ENCODE measurements at regions not wholly inside any gene's neighbourhood (a gene's known extent, or its start where the extent isn't known, plus 50 kb on each side); places are given as distances from the start of the nearest gene placed in this dataset.
A peak's percentile ranks its signal among the peaks of the same experiment; 100 is the strongest.
"Not testable (repeated sequence)": the region's sequence is repeated elsewhere in the genome, so short reads cannot be mapped to it uniquely, and the experiment has no call there.

GRCh38 chr6:139470997-139471396, 96.5 kb upstream of the CITED2 start:
- DNase-seq (ENCODE audit: low spot score) = no peak

DNA sequence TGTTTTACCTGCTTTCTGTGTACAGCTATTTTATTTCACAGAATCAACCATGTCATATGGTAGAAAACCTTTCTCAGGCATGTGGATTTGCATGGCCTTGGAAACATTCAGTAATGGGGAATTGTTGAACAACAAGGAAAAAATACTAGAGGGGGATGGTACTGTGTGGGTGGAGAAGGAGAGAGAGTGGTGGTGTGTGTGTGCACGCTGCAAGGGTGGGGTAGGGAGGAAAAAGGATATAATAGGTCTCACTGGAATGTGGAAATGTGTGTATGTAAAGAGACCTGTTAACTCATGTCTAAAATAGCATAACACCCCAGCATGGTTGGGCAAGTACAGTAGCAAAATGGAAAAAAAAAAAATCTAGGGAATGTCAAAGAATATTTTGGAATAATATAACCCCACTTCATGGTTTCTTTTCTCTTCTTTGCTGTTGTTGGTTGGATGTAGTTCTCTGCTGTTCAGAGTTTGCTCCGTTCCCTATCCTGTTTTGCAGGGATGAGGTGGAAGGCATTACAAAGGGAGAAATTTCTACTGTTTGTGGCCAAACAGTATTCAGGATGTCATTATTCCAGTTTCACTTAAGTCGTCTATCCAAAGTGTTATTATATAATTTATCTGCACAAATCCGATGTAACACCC, 93.9 kb upstream of the CITED2 start:
- DNase-seq (ENCODE audit: low spot score) = no peak

DNA sequence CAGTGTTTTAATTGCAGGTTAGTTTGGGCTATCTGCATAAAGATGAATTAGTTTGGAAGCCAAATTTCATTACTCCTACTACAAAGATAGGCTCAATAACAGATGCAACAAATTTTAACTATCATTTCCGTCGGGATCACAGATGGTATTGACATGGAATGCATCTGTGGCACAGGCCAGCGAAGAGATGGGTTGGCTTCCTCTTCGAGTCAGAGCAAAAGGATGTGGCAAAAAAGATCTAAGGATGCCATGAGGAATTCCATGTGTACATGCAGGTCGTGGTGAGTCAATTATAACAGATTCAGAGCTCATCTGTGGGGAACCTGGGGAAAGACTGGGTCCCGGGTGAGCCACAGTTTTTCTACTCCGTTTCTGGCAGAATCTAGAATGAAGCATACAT, 83.0 kb upstream of the CITED2 start:
- no peak for DNase-seq (ENCODE audit: low spot score)

DNA sequence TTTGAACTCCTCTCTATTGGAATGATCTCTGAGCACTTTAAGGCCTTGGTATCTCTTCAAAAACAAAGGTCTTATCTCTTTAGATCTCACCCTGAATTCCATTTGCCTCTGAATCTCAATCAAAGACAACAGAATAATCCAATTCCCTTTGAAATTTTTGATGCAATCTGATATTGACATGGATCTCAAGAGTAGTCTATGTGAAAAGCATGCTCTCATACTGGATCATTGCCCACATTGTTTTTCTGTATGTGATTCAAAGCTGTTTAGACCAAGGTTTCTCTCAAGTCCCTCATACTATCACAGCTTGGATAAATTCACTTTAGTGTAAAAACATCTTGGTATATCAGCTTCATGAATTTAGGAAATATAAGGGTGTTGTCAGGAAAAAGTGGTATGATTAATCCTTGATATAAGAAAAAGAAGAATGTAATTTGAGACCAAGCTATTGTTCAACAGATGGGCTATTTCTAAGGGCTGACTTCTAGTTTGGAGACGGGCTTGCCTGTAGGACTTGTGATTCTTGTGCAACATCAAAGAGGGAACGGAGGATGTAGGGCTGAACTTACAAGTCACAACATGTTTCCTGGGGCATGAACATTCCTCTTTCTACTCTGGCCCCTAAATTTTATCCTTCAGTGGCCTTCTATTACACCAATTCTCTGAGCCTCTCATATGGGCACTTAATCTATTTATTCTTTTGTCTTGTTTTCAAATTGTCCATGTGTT, 77.9 kb upstream of the CITED2 start:
- no peak for DNase-seq (ENCODE audit: low spot score)

- no peak for DNase-seq (ENCODE audit: low spot score)
Measured at GRCh38 chr6:139449611-139450000, 75.2 kb upstream of the CITED2 start.

DNA sequence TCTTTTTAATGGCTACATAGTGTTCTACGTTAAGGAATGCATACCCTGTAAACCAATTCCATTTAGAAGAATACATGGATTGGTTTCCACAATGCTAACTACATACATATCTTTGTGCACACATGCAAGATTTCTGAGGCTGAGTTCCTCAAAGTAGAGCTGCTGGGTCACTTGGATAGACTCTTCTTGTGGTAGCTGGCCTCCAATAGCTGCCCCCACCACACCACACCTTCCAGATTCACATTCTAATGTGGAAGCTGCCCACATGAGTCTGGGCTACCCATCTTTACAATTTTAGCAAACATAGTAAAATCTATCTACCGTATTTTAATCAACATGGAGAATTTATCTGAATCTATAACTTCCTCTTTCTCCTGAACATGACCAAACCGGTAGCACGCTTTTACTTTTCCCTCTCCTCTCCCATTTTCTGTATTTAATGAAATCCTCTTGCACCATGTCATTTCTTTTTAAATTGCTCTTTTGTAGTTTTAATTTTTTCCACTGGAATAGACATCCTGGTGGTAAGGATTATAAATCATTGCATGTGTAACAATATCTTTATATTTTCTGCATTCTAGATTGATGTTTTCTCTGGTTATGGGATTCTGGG, 74.7 kb upstream of the CITED2 start:
- no peak for DNase-seq (ENCODE audit: low spot score)

GRCh38 chr6:139448051-139448649, 73.7 kb upstream of the CITED2 start:
- peak; percentile 25 for DNase-seq (ENCODE audit: low spot score)

DNA sequence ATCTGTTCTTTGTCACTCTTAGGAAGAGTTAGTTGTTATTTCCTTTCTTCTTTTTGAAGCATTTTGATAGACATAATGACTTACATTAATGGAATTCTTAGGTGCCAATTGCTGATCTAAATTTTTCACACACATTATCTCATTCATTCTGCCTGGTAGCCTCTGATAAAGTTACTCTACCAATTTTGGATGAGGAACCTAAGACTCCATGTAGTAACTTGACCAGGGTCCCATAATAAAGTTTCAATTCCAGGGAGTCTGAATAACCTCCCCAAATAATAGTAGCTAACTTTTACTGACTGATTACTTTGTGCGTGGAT, 73.2 kb upstream of the CITED2 start:
- DNase-seq (ENCODE audit: low spot score) = no peak

GRCh38 chr6:139446768-139447655, 72.6 kb upstream of the CITED2 start:
- no peak for DNase-seq (ENCODE audit: low spot score)

- no peak for DNase-seq (ENCODE audit: low spot score)
Measured at GRCh38 chr6:139446138-139446715, 71.8 kb upstream of the CITED2 start.

DNA sequence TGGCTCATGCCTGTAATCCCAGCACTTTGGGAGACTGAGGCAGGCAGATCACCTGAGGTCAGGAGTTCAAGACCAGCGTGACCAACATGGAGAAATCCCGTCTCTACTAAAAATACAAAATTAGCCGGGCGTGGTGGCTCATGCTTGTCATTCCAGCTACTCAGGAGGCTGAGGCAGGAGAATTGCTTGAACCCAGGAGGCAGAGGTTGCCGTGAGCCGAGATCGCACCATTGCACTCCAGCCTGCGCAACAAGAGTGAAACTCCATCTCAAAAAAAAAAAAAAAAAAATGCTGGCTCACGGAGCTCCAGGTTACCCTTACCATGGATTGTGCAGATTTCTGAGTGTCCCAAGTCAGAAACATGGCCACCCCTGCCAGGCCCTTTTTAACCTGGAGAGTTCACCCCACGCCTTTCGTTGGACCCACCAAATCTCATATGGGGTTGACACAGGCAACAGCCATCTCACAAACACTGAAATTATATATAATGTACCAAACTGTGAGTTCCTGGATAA, 69.9 kb upstream of the CITED2 start:
- not testable (repeated sequence) for DNase-seq (ENCODE audit: low spot score)

GRCh38 chr6:139443231-139444112, 69.0 kb upstream of the CITED2 start:
- no peak for DNase-seq (ENCODE audit: low spot score)

DNA sequence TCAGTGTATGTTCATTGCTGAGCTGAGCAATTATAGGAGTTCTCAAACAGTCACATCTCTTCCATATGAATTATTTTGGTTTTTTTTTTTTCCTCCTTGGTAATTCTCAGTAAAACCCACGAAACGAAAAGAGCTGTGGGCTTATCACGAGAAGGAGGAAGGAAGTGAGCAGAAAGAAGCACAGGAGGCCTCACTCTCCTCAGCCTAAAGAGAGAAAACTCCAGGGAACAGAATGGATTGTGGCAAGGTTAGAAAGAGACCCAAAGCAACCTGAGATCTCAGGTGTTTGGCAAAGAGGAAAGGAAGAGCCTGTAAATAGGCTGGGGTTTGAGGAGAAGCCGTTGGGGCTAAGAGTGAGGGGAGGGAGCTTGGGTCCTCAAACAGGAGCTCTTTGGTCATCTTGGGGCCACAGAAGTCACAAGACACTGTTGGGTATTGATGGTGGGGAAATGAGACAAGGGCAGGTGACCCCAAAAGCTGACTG, 67.8 kb upstream of the CITED2 start:
- DNase-seq (ENCODE audit: low spot score) = peak; percentile 17

GRCh38 chr6:139439349-139439748, 64.9 kb upstream of the CITED2 start:
- no peak for DNase-seq (ENCODE audit: low spot score)

DNA sequence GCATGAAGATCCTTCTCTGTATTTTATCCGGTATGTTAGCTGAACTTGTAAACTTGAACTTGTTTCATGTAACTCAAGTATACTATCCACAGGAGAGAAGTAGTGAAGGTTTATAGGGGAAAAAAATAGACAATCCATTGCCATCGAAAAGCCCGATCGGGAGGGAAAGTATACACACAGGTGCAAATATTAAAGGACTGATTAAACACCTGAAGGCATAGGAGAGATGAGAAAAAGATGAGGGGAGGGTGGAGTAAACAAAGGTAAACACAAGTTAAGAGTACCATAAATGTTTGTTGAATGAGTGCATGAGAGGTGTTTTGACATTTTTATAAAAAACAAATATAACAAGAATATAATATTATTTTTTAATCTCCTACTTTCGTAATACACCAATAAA, 64.3 kb upstream of the CITED2 start:
- no peak for DNase-seq (ENCODE audit: low spot score)

GRCh38 chr6:139436957-139437348, 62.5 kb upstream of the CITED2 start:
- DNase-seq (ENCODE audit: low spot score) = no peak

DNA sequence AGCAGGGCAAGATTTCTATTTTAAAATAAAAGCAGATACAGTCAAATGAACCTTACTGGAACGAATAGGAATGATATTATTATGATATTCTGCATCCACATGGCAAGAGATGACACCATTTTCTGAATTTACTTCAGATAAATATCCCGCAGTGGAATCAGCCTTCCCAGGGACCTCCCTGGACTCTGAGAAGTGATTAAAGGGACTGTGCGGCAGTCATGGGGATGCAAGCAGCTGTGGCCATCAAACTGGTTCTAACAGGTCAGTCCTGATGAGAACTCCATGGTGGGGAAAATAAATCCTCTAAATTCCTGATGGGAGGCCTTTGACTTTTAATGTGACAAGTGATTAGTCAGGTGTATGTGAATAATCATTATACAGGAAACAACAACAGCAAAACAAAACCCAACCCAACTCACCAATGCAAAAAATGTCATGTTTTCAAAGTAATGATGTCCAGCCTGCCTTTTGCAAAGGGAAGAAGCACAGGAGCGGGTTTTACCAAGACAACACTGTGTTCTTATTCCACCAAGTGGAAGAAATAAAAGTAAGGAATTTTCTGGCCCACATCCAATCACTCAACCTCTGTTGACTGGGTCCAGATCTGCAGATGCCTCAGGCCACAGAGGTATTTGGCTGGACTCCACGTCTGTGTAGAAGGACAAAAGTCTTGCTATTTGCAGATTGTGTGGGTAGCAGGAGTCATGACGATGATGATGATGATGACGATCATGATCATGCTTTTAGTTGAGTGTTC, 61.9 kb upstream of the CITED2 start:
- DNase-seq (ENCODE audit: low spot score) = no peak

- DNase-seq (ENCODE audit: low spot score) = no peak
Measured at GRCh38 chr6:139433631-139434419, 59.4 kb upstream of the CITED2 start.

GRCh38 chr6:139431602-139431956, 57.1 kb upstream of the CITED2 start:
- DNase-seq (ENCODE audit: low spot score) = no peak
